M059J (cell line): ENCODE measurements at regions not wholly inside any gene's neighbourhood (a gene's known extent, or its start where the extent isn't known, plus 50 kb on each side); places are given as distances from the start of the nearest gene placed in this dataset.
"Not testable (repeated sequence)": the region's sequence is repeated elsewhere in the genome, so short reads cannot be mapped to it uniquely, and the experiment has no call there.

Experiments
- DNase-seq: peaks from one replicate; pipeline ENCODE4 v3.0.0-alpha.2; 2012; ENCODE audit warnings: low read depth

DNA sequence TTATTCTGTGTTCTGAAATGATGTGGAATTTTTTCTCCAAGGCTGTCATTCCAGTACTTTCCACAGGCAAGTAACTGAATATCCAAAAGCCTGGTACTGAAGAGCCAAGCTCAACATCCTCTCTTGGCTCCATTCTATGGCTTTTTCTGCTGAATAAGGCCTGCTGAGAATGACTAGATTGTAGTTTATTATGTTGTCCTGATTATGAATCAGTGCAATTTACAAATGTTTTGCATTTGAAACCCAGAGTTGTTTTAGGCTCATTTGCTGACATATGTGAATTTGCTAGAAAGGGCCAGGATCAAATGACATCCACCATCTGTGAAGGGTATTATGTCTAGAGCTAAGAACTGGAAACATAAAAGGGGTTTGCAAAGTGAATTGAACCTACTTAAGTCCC lies 596.6 kb downstream of the KCTD12 start:
- no peak for DNase-seq

DNA sequence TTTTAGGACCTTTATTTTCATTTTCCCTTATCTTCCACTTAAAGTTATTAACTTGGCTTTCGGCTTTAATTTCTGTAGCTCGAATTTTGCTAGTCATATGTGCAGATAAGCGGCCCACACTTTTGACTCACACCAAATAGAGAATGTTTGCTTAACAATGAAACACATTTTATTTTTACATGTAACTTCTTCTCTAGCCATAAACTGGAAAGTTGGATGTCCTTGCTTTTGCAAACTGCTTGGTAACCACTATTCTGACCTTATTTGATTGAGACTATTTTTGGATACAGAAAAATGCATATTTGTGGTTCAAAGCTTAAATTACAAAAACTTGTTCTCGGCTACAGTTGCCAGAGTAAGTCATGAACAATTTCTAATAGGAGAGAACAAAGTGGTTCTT lies 600.0 kb downstream of the KCTD12 start:
- no peak for DNase-seq

DNA sequence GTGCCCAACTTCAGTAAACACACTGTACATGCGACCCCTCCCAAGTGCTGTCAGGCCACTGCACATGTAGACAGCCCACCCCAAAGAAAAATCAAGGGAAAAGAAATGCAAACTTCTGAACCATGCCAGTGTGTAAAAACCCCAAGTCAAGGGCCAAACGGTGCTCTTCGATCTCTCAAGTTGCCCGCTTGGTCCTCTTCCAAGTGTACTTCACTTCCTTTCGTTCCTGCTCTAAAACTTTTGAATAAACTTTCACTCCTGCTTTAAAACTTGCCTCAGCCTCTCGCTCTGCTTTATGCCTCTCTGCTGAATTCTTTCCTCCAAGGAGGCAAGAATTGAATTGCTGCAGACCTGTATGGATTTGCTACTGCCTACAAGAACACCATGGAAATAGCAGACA lies 600.7 kb downstream of the KCTD12 start:
- DNase-seq = no peak

DNA sequence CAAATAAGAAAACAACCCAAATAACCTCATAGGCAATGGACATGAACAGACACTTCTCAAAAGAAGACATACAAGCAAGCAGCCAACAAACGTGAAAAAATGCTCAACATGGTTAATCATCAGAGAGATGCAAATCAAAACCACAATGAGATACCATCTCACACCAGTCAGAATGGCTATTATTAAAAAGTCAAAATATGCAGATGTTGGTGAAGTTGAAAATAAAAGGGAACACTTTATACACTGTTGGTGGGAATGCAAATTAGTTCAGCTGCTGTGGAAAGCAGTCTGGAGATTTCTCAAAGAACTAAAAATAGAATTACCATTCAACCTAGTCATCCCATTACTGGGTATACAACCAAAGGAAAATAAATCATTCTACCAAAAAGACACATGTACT lies 606.4 kb downstream of the KCTD12 start:
- DNase-seq = not testable (repeated sequence)

DNA sequence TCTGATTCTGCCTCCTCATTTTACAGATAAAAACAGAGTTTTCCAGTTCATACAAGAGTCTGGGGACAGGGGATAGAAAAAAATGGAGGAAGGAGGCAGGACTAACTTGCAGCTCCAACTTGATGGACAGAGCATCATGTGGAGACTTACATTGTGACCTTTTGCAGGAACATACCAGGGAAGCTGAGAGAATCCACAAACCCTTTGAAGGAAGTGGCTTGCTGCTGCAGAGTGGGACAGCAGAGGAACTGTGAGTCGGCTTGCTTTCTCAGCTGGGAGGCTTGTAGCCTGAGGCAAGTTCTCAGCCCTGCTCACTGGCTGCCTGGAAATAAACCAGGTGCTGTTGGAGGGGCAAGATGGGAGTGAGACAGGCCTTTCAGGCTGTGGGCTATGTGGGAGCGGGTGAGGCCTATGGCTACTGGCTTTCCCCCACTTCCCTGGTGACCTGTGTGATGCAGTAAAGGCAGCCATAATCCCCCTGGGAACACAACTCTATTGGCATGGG lies 614.4 kb downstream of the KCTD12 start:
- peak; percentile 15 for DNase-seq

DNA sequence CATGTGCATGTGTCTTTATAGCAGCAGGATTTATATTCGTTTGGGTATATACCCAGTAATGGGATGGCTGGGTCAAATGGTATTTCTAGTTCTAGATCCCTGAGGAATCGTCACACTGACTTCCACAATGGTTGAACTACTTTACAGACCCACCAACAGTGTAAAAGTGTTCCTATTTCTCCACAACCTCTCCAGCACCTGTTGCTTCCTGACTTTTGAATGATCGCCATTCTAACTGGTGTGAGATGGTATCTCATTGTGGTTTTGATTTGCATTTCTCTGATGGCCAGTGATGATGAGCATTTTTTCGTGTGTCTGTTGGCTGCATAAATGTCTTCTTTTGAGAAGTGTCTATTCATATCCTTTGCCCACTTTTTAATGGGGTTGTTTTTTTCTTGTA lies 617.9 kb downstream of the KCTD12 start:
- not testable (repeated sequence) for DNase-seq

DNA sequence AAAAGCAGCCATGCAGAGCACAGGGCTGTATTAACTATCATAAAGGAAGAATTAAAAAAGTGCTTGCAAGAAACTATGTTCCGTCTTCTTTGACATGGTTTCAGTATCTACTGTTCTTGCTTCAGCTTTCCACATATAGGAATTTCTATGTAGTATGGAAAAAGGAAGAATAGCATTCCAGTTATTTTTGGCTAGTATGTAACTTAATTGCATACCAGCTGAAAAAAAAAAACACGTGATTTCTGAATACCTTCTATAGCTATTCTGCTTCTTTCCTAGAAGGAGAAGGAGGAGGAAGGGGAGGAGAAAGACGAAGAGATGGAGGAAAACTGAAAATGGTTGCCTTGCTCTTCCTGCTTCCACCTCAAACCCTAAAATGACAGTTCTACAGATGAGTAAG lies 619.0 kb downstream of the KCTD12 start:
- DNase-seq = no peak

DNA sequence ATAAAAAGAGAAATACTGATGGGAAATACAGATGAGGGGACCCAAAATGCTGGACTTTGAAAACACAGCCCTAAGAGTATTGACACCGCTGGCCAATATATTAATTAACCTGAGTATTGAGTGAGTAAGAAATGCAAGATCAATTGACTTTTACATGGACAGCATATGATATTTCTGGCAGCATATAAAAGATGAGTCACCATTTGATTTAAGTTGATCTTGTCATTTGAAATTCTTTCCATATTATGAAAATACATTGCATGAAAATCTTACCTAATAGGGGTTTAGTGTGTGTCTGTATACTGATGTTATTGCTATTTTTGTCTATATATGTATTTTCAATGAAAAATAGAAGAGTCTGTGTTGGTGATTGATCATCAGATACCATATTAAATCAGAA lies 619.6 kb downstream of the KCTD12 start:
- DNase-seq = no peak

DNA sequence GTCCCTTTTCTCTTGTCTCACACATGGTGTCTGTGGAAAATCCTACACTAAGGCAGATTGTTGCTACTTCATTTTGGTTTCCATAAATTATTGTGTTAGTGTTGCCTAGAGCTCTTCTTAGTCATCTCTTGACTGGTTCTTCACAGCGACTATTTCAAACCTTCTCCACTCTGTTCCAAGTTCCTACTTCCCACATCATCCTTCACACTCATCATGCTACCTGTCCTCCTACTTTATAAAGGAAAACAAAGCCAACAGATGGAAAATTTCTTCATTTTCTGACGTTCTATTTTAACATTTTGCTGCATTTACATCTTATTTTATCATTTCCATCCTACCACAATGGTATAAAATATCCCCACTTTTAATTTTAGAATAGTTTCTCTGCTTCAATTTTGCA lies 614.1 kb downstream of the LMO7 start:
- no peak for DNase-seq

DNA sequence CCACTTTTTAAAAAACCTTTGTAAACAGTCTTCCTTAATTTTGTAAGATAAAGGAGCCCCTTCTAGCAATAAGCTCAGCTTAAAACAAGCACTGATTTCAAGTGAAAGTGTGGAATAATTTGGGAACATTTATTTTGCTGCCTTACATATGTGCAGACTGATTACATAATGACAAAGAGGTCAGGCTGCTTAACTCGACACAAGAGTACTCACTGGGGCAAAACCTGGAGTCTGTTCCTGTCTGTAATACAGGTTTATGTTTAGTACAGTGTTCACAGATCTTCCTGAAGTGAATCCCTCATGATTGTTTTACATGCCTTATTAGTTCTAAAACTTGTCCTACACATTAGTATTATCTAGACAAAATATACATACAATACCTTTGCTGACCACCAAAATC lies 609.8 kb downstream of the LMO7 start:
- no peak for DNase-seq

DNA sequence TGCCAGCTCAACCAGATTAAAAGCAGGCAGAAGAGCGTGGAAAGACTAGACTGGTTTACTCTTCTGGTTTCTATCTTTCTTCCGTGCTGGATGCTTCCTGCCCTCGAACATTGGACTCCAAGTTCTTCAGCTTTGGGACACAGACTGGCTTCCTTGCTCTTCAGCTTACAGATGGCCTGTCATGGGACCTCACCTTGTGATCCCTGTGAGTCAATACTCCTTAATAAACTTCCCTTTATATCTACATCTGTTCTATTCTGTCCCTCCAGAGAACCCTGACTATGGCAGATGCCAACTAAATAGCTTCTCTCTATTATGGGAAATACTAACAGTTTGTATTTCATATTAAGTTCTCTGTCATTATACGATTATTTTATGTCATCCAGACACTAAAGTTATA lies 609.1 kb downstream of the LMO7 start:
- DNase-seq = no peak

DNA sequence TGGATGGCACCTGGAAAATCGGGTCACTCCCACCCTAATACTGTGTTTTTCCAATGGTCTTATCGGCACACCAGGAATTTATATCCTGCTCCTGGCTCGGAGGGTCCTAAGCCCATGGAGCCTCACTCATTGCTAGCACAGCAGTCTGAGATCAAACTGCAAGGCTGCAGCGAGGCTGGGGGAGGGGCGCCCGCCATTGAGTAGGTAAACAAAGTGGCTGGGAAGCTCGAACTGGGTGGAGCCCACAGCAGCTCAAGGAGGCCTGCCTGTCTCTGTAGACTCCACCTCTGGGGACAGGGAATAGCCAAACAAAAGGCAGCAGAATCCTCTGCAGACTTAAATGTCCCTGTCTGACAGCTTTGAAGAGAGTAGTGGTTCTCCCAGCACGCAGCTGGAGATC lies 607.0 kb downstream of the LMO7 start:
- DNase-seq = not testable (repeated sequence)

DNA sequence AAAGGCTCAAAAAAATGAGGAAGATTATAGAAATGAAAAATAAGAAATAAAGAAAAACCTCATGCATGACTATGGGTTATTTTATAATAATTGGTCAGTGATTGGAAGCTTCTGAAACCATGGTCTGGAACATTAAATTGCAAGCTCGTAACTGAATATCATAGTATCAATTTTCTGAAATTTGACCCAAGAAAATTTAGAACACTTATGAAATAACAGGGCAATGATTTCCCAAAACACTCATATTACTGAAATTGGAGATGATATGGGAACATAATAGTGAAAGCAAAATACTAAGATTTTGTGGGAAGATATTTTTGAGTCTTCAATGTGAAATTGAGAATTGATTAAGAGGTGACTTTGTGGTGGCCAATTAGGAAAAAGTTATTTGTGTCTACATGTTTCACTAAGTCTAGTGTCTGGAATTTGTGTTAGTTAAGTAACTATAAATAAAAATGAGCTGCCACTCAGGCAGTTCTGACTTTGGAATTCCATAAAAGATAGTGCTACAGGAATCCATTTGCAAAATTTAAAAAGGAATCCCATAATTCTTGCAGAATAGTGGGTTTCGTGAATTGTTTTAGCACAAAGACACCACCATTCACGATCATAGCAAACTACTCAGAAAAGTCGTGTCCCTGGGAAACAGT lies 603.0 kb downstream of the LMO7 start:
- DNase-seq = no peak

DNA sequence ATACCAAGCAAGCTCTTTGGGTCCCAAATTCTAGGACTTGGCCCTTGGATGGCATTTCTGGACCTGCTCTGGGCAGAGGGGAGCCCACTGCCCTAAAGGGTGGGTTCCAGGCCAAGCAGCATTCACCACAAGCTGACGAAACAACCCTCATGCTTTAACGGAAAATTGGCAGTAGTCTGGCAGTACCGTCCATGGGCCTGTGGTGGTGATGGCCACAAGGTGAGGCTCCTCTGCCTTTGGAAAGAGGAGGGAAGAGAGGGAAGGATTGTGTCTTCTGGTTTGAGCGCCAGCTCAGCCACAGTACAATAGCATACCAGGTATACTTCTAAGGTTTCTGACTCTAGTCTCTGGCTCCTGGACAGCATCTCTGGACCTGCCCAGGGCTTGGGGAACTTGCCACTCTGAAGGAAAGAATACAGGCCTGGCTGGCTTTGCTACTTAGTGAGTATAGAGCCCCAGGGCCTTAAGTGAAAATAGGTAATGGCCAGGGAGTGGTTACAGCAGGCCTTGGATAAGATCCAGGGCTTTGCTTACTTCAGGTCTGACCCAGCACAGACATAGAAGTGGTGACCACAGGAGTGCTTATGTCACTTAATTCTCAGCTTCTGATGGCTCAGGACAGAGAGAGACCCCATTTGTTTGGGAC lies 595.5 kb downstream of the LMO7 start:
- peak; percentile 25 for DNase-seq

DNA sequence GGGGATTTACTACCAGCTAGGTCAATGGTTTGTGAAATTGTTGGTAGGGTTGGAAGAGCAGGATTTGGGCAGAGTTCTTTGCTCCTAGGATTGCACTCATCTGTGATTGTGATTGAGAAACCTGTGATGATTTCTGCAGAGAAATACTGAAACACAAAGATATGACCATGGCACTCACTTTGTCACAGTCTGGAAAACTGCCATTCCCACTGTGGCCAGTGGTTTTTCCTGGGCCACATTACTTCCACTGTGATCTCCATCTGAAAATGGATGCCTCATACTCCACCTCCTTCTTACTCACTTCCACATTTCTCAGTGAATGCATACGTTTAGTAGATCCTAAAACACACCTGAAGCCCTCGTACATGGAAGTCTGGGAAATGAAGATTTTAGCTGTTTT lies 593.2 kb downstream of the LMO7 start:
- peak; percentile 9 for DNase-seq

DNA sequence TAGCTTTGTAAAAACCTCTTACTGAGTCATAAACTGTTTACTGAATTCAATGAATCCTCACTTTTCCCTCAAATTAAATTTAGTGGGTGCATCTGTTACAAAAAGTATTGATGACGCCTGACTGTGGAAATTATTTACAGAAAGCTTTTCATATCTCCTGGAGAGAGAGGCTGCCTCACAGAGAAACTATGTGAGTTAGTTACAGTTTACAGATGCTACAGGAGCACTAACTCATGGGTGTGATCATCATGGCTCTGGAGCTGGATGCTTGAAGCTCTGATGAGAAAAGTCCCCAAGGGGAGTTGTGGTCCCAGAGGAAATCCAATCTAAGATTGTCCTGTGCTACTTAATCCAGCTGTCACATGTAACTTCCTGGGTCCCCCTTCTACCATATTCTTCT lies 590.8 kb downstream of the LMO7 start:
- DNase-seq = no peak

DNA sequence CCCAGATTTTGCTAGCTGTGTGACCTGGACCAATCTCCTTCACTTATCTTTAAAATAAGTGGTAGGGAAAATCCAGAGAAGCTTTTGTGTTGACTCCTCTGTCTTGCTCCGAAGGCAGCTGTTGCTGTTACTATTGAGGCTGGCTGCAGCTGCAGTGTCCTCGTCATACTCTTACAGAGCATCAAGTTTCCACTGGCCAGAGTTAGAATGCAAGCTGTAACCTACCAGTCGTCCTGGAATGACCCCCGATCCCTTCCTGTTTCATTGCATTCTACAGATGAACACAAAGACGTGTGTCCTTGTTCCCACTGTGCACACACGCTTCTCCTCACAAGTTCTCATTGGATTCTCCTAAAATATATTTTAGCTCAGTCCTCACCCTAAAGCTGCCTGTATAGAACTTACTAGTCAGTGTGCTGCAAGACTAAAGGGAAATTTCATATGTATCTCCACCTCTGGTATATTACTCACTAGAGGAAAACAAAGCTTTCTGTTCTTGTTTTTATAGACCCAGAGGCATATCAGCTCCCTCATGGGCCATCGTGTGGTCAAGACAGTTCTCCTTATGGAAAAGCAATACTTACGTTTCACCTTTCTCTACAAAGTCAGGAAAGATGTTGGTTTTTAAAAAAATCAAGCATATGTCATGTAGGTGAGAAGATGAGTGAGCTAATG lies 589.8 kb downstream of the LMO7 start:
- DNase-seq = peak; percentile 7

DNA sequence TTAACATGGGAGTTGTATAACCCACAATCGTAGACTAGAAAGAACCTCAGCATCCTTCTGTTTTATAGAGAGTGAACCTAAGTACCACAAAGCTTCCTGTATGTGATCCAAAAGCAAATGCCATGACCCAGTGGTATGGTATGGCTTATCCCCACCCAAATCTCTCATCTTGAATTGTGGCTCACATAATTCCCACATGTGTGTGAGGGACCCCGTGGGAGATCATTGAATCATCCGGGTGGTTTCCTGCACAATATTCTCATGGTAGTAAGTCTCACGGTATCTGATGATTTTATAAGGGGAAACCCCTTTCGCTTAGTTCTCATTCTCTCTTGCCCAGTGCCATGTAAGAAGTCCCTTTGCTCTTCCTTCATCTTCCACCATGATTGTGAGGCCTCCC lies 587.9 kb downstream of the LMO7 start:
- no peak for DNase-seq

DNA sequence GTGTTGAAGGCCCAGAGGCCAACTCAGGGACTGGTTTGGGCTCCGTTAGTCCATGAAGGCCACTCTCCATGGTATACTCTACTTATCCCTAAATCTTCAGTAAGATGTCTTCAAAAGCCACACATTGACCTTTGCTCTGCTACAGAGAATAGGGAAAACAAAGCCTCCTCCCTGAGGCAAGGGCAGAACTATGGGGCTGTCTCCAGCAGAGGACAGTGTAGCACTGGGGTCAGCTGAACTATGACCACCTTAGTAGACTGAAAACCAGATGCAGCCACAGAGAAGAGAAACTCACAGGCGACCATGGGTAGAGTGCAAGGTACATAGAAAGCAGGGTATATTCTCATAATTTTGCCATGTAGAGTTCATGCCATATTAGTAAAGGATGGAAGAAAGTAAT lies 587.4 kb downstream of the LMO7 start:
- no peak for DNase-seq

DNA sequence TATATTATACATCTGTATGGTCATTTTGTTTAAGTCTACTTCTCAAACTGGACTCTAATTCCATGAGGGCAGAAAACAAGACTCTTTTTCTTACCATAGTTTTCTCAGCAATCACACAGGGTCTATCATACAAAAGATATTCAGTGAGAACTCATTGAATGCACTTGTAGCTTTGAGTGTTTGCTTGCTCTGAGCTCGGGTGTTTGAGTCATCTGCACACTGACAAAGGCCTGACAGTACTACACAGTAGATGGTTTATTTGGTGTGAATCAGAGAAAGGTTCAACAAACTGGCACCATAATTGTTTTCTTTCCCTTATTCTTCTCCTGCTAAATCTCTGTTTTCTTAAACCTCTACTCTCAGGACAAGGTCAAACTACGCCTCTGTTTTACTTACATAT lies 586.4 kb downstream of the LMO7 start:
- no peak for DNase-seq

DNA sequence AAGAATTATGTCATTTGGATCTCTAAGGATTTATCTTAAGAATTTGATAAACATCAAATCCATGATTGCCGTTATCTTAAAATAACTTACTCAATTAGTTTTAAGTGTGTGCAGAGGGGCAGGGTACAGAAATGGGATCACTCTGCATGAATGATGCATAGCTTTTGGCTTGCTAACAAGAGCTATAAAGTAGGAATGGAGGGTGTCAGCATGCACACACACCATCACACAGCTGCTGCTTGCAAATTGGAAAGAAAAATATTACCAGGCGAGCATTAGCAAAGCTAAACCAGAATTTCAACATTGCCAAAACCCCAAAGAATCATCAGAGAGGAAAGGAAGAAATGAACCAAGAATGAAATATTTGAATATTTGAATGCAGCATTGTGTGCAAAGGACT lies 580.6 kb downstream of the LMO7 start:
- DNase-seq = no peak

DNA sequence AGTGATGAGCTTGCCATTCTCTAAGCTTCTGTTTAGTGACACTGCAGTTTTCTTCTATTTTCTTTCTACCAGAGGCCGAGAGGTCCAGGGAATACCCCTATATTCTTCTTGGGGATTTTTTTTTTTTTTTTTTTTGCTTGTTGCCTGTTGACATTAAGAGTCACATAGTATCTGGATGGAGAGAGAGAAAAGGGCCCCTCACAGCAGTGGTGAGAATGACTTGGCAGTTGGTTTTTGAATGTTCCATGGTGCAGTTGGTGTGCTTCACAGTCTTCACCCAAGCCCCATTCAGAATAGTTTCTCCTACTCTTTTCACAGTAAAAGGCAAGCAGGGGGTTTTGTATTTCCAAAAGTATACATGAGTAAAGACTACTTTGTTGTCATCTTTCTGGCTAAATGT lies 577.9 kb downstream of the LMO7 start:
- no peak for DNase-seq

DNA sequence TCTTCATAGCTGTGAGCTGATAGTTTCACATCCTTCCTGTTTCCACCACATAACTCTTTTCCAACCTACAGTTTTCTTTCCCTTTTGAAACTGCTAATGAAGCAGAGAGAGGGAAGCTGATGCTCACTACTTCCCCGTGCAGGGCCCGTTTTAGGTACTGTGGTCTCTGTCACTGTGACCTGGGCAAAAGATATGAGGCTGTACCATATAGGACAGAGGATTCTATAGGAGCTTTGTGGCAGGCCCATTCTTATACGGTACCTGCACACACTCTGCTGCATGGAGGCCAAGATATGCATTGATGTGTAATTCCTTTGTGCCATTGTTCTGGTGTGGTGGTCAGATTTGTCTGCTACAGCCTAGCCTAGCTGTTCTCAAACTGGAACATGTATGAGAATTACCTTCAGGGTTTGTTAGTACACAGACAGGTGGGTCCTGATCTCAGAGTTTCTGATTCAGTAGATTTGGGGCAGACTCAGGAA lies 577.3 kb downstream of the LMO7 start:
- DNase-seq = no peak
